Activated CD8-positive, alpha-beta T cell treated with anti-CD3 and anti-CD28 coated beads, Interleukin-2, amount 10 ng/mL, durations not matched to agents 7 days and 5 days (primary cell): ENCODE measurements at regions not wholly inside any gene's neighbourhood (a gene's known extent, or its start where the extent isn't known, plus 50 kb on each side); places are given as distances from the start of the nearest gene placed in this dataset.

Experiments
- ATAC-seq: fragments of 150-1000 bp; cut with Tn5 transposase; one replicate; pipeline ENCODE4 v1.10.0; 2021; ENCODE audit warnings: moderate library complexity
- CTCF ChIA-PET: fragments of 350-600 bp; sonication (Branson Sonifier 250); formaldehyde crosslinking; loops from one replicate; lab custom pipeline; 2021; ENCODE audit warnings: antibody characterized with exemption; lab: Charles Lee
- POLR2A ChIA-PET: fragments of 350-600 bp; sonication (Branson Sonifier 250); formaldehyde crosslinking; loops from one replicate; lab custom pipeline; 2021; ENCODE audit warnings: antibody characterized with exemption; lab: Charles Lee
- DNase-seq: peaks from one replicate; pipeline ENCODE4 v3.0.0-alpha.2; 2020
- H3K27ac Mint-ChIP-seq: one replicate; pipeline ENCODE4 v1.8.0; 2021; ENCODE audit warnings: mild to moderate bottlenecking, mixed read lengths
- H3K27me3 Mint-ChIP-seq: one replicate; pipeline ENCODE4 v1.8.0; 2021; ENCODE audit warnings: low read depth, mixed read lengths
- H3K36me3 Mint-ChIP-seq: one replicate; pipeline ENCODE4 v1.8.0; 2021; ENCODE audit warnings: low read depth, mixed read lengths
- H3K4me1 Mint-ChIP-seq: one replicate; pipeline ENCODE4 v1.8.0; 2021; ENCODE audit warnings: low read depth, mixed read lengths
- H3K4me3 Mint-ChIP-seq: one replicate; pipeline ENCODE4 v1.8.0; 2021; ENCODE audit warnings: mild to moderate bottlenecking, mixed read lengths
- H3K9me3 Mint-ChIP-seq: one replicate; pipeline ENCODE4 v1.8.0; 2022; ENCODE audit warnings: mixed read lengths; ENCODE audit not compliant: insufficient read depth

DNA sequence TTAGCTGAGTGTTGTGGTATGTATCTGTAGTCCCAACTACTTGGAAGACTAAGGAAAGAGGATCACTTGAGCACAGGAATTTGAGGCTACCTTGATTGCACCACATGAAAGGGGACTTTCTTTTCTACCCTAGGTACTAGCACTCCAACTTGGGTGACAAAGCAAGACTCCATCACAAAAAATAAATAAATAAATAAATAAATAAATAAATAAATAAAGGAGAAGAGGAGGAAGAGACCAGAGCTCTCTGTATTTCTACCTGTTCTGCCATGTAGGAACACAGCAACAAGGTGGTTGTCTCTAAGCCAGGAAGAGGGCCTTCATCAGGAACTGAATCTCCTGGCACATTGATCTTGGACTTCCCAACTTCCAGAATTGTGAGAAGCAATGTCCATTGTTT is 118.6 kb downstream of the HMHB1 start:
- Mint-ChIP-seq H3K9me3 (peaks cover 18% of the 10 kb centered on the region), H3K36me3 (peaks cover 2% of the 10 kb centered on the region), H3K27ac (no peak overlapping the region), H3K4me3 (no peak overlapping the region), H3K27me3 (no peaks in the 10 kb centered on the region), H3K4me1 (no peaks in the 10 kb centered on the region)
- no peak for ATAC-seq
- CTCF ChIA-PET = no interaction called here
- POLR2A ChIA-PET = no interaction called here
- no peak for DNase-seq

DNA sequence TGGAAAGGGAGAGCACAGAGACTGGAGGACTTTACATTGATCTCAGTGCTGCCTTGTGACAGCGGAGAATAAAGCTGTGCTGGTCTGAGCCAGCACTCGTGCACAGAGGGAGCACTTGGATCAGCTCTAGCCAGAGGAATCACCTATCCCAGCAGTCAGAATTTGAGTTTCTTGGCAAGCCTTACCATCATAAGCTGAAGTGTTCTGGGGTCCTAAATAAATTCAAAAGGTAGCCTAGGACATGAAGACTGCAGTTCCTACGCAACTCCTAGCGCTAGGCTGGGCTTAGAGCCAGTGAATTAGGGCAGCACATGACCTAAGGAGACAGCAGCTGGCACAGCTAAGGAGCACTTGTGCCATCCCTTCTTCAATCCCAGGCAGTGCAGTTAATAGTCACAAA is 119.5 kb downstream of the HMHB1 start:
- ATAC-seq (no peak), DNase-seq (no peak)
- Mint-ChIP-seq H3K4me1 (no peaks in the 10 kb centered on the region), H3K36me3 (peaks cover 2% of the 10 kb centered on the region), H3K4me3 (no peak overlapping the region), H3K27ac (no peak overlapping the region), H3K9me3 (peaks cover 24% of the 10 kb centered on the region), H3K27me3 (no peaks in the 10 kb centered on the region)
- ChIA-PET POLR2A (no interaction called here), CTCF (no interaction called here)

DNA sequence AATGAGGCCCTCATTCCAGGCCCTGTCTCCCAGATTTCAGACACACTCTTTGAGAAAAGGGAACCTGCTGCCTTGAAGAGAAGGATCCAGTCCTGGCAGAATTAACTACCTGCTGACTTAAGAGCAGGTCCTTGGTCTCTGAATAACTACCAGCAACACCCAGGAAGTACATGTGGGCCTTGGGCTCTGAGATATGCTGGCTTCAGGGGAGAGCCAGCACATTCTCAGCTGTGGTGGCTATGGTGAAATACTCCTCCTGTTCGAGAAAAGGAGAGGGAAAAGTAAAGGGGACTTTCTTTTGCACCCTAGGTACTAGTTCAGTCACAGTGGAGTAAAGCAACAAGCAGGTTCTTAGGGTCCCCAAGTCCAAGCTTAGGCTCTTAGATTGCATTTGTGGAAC is 120.0 kb downstream of the HMHB1 start:
- no peak overlapping the region for H3K27ac Mint-ChIP-seq
- no peak for DNase-seq
- no peak overlapping the region for H3K4me3 Mint-ChIP-seq
- peaks cover 24% of the 10 kb centered on the region for H3K9me3 Mint-ChIP-seq
- H3K27me3 Mint-ChIP-seq = no peaks in the 10 kb centered on the region
- no peak for ATAC-seq
- no peaks in the 10 kb centered on the region for H3K4me1 Mint-ChIP-seq
- peaks cover 2% of the 10 kb centered on the region for H3K36me3 Mint-ChIP-seq
- ChIA-PET CTCF (no interaction called here), POLR2A (no interaction called here)

DNA sequence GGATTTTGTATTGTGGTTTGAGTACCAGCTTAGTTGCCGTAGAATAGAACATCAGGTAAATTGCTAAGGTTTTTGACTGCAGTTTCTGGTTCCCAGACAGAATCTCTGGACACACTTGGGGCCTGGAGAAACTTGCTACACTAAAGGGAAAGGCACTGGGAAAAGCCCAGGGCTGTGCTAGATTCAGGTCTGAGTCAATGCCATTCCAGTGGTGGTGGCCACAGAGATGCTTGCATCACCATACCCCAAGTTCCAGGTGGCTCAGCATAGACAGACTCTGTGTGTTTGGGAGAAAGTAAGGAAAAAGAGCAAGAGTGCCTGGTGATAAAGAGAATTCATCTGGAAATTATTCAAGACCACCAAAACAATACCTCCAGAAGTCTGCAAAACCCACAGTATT is 120.6 kb downstream of the HMHB1 start:
- Mint-ChIP-seq H3K4me3 (no peak overlapping the region), H3K27me3 (no peaks in the 10 kb centered on the region), H3K9me3 (peaks cover 24% of the 10 kb centered on the region), H3K36me3 (peaks cover 2% of the 10 kb centered on the region), H3K4me1 (no peaks in the 10 kb centered on the region), H3K27ac (no peak overlapping the region)
- ChIA-PET POLR2A (no interaction called here), CTCF (no interaction called here)
- no peak for ATAC-seq
- no peak for DNase-seq

DNA sequence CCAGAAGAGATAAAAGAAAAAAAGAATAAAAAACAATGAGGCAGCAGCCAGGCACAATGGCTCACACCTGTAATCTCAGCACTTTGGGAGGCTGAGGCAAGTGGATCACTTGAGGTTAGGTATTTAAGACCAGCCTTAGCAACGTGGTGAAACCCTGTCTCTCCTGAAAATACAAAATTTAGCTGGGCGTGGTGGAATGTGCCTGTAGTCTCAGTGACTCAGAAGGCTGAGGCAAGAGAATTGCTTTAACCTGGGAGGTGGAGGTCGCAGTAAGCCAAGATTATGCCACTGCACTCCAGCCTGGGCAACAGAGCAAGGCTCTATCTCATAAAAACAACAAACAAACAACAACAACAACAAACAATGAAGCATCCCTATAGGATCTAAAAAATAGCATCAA is 121.5 kb downstream of the HMHB1 start:
- H3K27me3 Mint-ChIP-seq = no peaks in the 10 kb centered on the region
- no peak for DNase-seq

DNA sequence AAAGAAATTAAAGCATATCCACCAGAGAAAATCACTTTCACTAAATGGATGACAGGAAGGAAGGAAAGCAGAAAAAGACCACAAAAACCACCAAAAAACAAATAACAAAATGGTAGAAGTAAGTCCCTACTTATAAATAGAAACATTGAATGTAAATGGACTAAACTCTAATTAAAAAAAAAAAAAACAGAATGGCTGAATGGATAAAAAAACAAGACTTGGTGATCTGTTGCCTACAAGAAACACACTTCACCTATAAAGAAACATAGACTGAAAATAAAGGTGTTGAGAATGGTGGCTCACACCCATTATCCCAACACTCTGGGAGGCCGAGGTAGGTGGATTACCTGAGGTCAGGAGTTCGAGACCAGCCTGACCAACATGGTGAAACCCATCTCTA is 122.9 kb downstream of the HMHB1 start:
- Mint-ChIP-seq H3K9me3 (peaks cover 20% of the 10 kb centered on the region), H3K27me3 (no peaks in the 10 kb centered on the region), H3K27ac (no peak overlapping the region), H3K36me3 (peaks cover 2% of the 10 kb centered on the region), H3K4me1 (no peaks in the 10 kb centered on the region), H3K4me3 (no peak overlapping the region)
- DNase-seq (no peak), ATAC-seq (no peak)
- CTCF ChIA-PET = no interaction called here
- POLR2A ChIA-PET = no interaction called here

More for the DNA sequence above, 121.5 kb downstream of the HMHB1 start:
- POLR2A ChIA-PET = no interaction called here
- H3K36me3 Mint-ChIP-seq = peaks cover 2% of the 10 kb centered on the region
- no peak for ATAC-seq
- CTCF ChIA-PET = no interaction called here
- H3K4me1 Mint-ChIP-seq = no peaks in the 10 kb centered on the region
- H3K4me3 Mint-ChIP-seq = no peak overlapping the region
- H3K27ac Mint-ChIP-seq = no peak overlapping the region
- peaks cover 24% of the 10 kb centered on the region for H3K9me3 Mint-ChIP-seq

DNA sequence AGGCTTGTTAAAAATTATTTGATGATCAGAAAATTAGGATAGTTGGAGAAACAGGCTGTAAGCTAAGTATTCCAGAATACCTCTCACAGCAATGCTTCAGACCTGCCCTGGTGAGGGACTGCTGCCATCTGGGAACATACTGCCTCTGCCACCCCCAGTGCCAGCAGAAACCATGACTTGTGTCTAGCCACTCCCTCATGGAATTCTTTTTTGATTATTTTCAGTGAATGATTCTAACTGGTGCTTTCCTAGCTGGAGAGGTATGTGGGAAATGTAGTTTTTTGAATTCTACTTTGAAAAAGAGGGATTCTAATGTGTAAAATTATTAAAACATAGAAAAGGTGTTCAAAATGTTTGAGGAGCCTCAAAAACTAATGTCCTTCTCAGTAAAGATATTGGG is 126.3 kb downstream of the HMHB1 start:
- H3K36me3 Mint-ChIP-seq = no peaks in the 10 kb centered on the region
- ChIA-PET POLR2A (no interaction called here), CTCF (no interaction called here)
- H3K4me1 Mint-ChIP-seq = no peaks in the 10 kb centered on the region
- no peaks in the 10 kb centered on the region for H3K27me3 Mint-ChIP-seq
- peaks cover 23% of the 10 kb centered on the region for H3K9me3 Mint-ChIP-seq
- ATAC-seq (no peak), DNase-seq (no peak)
- H3K4me3 Mint-ChIP-seq = no peak overlapping the region
- no peak overlapping the region for H3K27ac Mint-ChIP-seq

DNA sequence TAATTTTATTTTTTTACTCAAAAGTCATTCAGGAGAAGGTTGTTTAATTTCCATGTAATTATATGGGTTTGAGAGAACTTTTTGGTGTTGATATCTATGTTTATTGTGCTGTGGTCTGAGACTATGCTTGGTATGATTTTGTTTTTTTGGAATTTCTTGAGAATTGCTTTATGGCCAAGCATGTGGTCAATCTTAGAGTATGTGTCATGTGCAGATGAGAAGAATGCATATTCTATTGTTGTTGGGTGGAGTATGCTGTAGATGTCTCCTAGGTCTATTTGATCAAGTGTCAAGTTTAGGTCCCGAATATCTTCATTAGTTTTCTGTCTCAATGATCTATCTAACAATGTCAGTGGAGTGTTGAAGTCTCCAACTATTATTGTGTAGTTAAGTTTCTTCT is 134.9 kb downstream of the HMHB1 start:
- Mint-ChIP-seq H3K36me3 (no peaks in the 10 kb centered on the region), H3K9me3 (peaks cover 14% of the 10 kb centered on the region)
- DNase-seq = no peak

DNA sequence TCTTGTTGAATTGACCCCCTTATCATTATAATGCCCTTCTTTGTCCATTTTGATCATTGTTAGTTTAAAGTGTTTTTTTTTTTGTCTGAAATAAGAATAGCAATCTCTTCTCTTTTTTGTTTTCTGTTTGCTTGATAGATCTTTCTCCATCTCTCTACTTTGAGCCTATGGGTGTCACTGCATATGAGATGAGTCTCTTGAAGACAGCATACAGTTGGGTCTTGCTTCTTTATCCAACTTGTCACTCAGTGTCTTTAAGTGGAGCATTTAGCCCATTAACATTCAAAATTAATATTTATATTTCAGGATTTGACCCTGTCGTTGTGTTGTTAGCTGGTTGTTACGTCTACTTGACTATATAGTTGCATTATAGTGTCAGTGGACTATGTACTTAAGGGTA is 135.4 kb downstream of the HMHB1 start:
- ATAC-seq = no peak
- Mint-ChIP-seq H3K27me3 (peaks cover 2% of the 10 kb centered on the region), H3K4me1 (no peaks in the 10 kb centered on the region), H3K4me3 (no peak overlapping the region), H3K27ac (no peak overlapping the region), H3K36me3 (no peaks in the 10 kb centered on the region), H3K9me3 (peaks cover 18% of the 10 kb centered on the region)
- CTCF ChIA-PET = no interaction called here
- POLR2A ChIA-PET = no interaction called here
- no peak for DNase-seq

More for the DNA sequence above, 134.9 kb downstream of the HMHB1 start:
- Mint-ChIP-seq H3K27ac (no peak overlapping the region), H3K4me1 (no peaks in the 10 kb centered on the region), H3K27me3 (peaks cover 2% of the 10 kb centered on the region), H3K4me3 (no peak overlapping the region)
- ChIA-PET POLR2A (no interaction called here), CTCF (no interaction called here)
- no peak for ATAC-seq

DNA sequence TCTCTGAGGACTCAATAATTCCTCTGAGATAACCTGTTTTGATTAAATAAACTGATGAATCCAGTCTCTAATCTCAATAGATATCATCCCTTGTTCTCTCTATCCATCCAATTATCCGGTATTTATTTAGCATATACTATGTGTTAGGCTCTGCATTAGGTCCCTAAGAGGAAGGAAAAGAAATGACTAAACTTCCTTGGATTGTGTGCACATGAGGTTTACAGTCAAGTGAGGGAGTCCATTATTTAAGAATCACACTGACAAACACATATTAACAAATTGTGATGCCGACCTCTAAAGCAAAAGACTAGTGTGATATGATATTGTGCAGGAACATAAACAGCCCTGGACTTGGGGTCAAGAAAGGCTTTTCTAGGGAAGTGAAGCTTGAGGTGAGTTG is 140.8 kb downstream of the HMHB1 start:
- Mint-ChIP-seq H3K27ac (no peak overlapping the region), H3K4me3 (no peak overlapping the region), H3K4me1 (no peaks in the 10 kb centered on the region), H3K36me3 (no peaks in the 10 kb centered on the region), H3K27me3 (peaks cover 6% of the 10 kb centered on the region), H3K9me3 (peaks cover 4% of the 10 kb centered on the region)
- ChIA-PET CTCF (interaction anchor here (0.6 to 1.1 kb wide), 2 partner anchors 12 to 1344 kb away, joined by 3 read pairs; no protein-coding TSS in a partner anchor), POLR2A (no interaction called here)
- DNase-seq = no peak
- no peak for ATAC-seq

DNA sequence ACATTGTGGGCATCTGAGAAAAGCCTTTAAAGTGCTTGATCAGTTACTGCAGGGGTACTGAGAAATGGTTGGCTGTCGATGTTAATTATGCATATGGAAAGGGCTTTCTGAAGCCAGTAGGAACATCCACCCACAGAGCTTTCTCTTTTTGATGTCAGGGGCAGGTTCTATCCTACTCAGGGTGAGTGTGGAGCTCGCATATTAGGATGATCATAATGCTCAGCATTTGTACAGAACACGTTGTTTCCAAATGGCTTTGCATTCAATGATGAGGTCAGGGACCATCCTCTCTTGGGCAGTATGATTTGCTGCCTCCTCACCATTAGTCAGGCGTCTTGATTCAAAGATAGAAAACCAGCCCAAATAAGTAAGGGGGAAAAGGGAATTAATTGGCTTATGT is 141.9 kb downstream of the HMHB1 start:
- POLR2A ChIA-PET = no interaction called here
- DNase-seq = no peak
- Mint-ChIP-seq H3K27ac (no peak overlapping the region), H3K4me3 (no peak overlapping the region), H3K36me3 (no peaks in the 10 kb centered on the region), H3K27me3 (peaks cover 6% of the 10 kb centered on the region), H3K4me1 (no peaks in the 10 kb centered on the region), H3K9me3 (peaks cover 4% of the 10 kb centered on the region)
- ATAC-seq = no peak
- CTCF ChIA-PET = interaction anchor here (1.1 kb wide), 1 partner anchor 11 kb away, joined by 3 read pairs; no protein-coding TSS in a partner anchor

DNA sequence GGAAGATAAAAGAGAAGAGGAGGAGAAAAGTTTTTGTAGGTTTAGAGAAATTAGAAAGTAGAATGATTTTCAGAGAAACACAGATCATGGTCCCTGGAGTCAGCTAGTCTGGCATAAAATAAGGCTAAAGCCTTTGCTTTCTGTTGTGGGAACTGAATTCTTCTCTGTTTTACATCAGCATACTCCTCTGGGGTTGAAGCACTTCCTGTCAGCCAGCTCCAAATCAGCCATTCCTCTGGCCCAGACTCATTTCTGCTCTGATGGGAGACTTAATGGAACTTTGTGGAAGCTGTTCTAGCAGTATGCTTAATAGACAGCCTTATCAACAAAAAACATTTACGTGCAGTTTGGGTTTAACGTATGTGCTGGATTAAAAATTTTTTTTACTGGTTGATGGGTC is 143.2 kb downstream of the HMHB1 start:
- Mint-ChIP-seq H3K9me3 (peaks cover 4% of the 10 kb centered on the region), H3K4me3 (no peak overlapping the region), H3K36me3 (no peaks in the 10 kb centered on the region), H3K27me3 (peaks cover 6% of the 10 kb centered on the region), H3K4me1 (no peaks in the 10 kb centered on the region), H3K27ac (no peak overlapping the region)
- no peak for DNase-seq
- POLR2A ChIA-PET = no interaction called here
- CTCF ChIA-PET = interaction anchor here (0.7 kb wide), 1 partner anchor 236 kb away, joined by 3 read pairs; no protein-coding TSS in a partner anchor
- ATAC-seq = no peak

DNA sequence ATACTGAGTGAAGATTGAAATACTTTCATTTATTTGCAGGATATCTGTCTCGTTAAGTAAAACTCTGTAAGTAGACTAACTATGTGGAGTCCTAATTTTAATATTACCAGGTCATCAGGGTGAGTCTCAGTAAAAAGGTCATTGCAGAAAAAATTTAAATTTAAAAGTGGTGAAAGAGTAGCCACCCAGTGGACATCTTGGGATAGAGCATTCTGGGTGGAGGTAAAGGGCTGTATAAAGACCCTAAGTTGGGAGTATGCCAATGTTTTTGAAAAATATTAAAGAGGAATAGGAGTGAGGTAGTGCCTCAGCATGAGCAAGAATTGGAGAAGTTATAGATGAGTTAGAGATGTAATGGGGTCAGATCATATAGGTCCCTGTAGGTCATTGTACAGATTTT is 145.5 kb downstream of the HMHB1 start:
- ChIA-PET POLR2A (no interaction called here), CTCF (interaction anchor here (0.6 kb wide), 1 partner anchor 125 kb away, joined by 3 read pairs; no protein-coding TSS in a partner anchor)
- Mint-ChIP-seq H3K4me3 (no peak overlapping the region), H3K4me1 (no peaks in the 10 kb centered on the region), H3K27ac (no peak overlapping the region), H3K36me3 (no peaks in the 10 kb centered on the region), H3K9me3 (no peaks in the 10 kb centered on the region), H3K27me3 (peaks cover 3% of the 10 kb centered on the region)
- ATAC-seq = no peak
- DNase-seq = no peak
